H1 (cell line): ENCODE measurements at regions not wholly inside any gene's neighbourhood (a gene's known extent, or its start where the extent isn't known, plus 50 kb on each side); places are given as distances from the start of the nearest gene placed in this dataset.

ENCODE experiments used
- CTCF ChIA-PET: fragments of 300-600 bp; sonication (Branson Sonifier 250); formaldehyde crosslinking; loops from one replicate; lab custom pipeline; 2021; ENCODE audit not compliant: partially characterized antibody; lab: Charles Lee
- POLR2A ChIA-PET: fragments of 300-600 bp; sonication (Branson Sonifier 250); formaldehyde crosslinking; loops from one replicate; lab custom pipeline; 2021; ENCODE audit warnings: inconsistent platforms; ENCODE audit not compliant: partially characterized antibody; lab: Charles Lee
- DNase-seq, 2 experiments: peaks; one replicate each; pipeline versions ENCODE4 v3.0.0 to v3.0.0-alpha.2; 2010 to 2022; ENCODE audit warnings: low spot score in 2 of 2, low read depth in 1 of 2, mixed read lengths in 1 of 2
- FAIRE-seq: peaks from 2 replicates; lab custom pipeline; 2011; peaks lifted over from hg19 to GRCh38; lab: Jason Lieb, UNC
- H2AFZ ChIP-seq: 2 replicates; pipeline ENCODE4 v1.8.1; 2012; ENCODE audit warnings: low read length, inconsistent platforms
- H2AK5ac ChIP-seq: 2 replicates; pipeline ENCODE4 v1.6.1; 2013; ENCODE audit warnings: low read depth, low read length
- H2BK120ac ChIP-seq: replicated peaks from 2 replicates; pipeline ENCODE3; 2013; ENCODE audit warnings: low read depth, low read length, inconsistent platforms
- H2BK12ac ChIP-seq: 2 replicates; pipeline ENCODE4 v1.6.1; 2013; ENCODE audit warnings: low read depth, low read length
- H2BK15ac ChIP-seq: 2 replicates; pipeline ENCODE4 v1.6.1; 2013; ENCODE audit warnings: low read length
- H2BK20ac ChIP-seq: 2 replicates; pipeline ENCODE4 v1.6.1; 2013; ENCODE audit warnings: low read length
- H2BK5ac ChIP-seq: 2 replicates; pipeline ENCODE4 v1.6.1; 2013; ENCODE audit warnings: low read depth, low read length
- H3K14ac ChIP-seq: 2 replicates; pipeline ENCODE4 v1.6.1; 2013; ENCODE audit warnings: inconsistent platforms; ENCODE audit not compliant: insufficient read length
- H3K18ac ChIP-seq: 2 replicates; pipeline ENCODE4 v1.6.1; 2013; ENCODE audit warnings: low read length; ENCODE audit errors: extremely low read depth
- H3K23ac ChIP-seq: 2 replicates; pipeline ENCODE4 v1.6.1; 2013; ENCODE audit warnings: inconsistent platforms; ENCODE audit not compliant: insufficient read length
- H3K23me2 ChIP-seq: 2 replicates; pipeline ENCODE4 v1.6.1; 2013; ENCODE audit warnings: low read depth, low read length
- H3K27ac ChIP-seq: 2 replicates; pipeline ENCODE4 v1.6.1; 2011; ENCODE audit warnings: low read depth, low read length, inconsistent platforms
- H3K27me3 ChIP-seq, 4 experiments: replicated peaks in 1 of 4; 1 replicate in 1 of 4; 2 replicates in 3 of 4; pipeline versions ENCODE4 v1.6.1 to v1.8.1; 2011 to 2013; ENCODE audit warnings: low read length in 3 of 4, mild to moderate bottlenecking in 3 of 4, inconsistent platforms in 2 of 4, mixed read lengths in 2 of 4, moderate library complexity in 1 of 4; ENCODE audit not compliant: control insufficient read depth in 3 of 4, insufficient read depth in 3 of 4; ENCODE audit errors: extremely low read depth in 1 of 4
- H3K36me3 ChIP-seq, 4 experiments: 2 replicates each; pipeline versions ENCODE4 v1.6.1 to v1.8.1; 2011 to 2013; ENCODE audit warnings: mild to moderate bottlenecking in 4 of 4, low read length in 3 of 4, moderate library complexity in 2 of 4, control low read depth in 1 of 4, inconsistent platforms in 1 of 4; ENCODE audit not compliant: insufficient read depth in 4 of 4, control insufficient read depth in 2 of 4
- H3K4ac ChIP-seq: replicated peaks from 2 replicates; pipeline ENCODE3; 2013; ENCODE audit warnings: low read length, low read depth, mixed read lengths, inconsistent platforms; ENCODE audit not compliant: insufficient read length
- H3K4me1 ChIP-seq, 4 experiments: replicated peaks in 1 of 4; 1 replicate in 1 of 4; 2 replicates in 3 of 4; pipeline versions ENCODE4 v1.6.1 to v1.8.1; 2011 to 2013; ENCODE audit warnings: low read length in 3 of 4, inconsistent platforms in 2 of 4, mixed read lengths in 1 of 4; ENCODE audit not compliant: insufficient read depth in 4 of 4, control insufficient read depth in 3 of 4
- H3K4me2 ChIP-seq, 2 experiments: 2 replicates each; pipeline versions ENCODE4 v1.6.1 to v1.8.1; 2011 to 2013; ENCODE audit warnings: low read depth in 2 of 2, low read length in 2 of 2, control low read depth in 1 of 2, inconsistent platforms in 1 of 2, mild to moderate bottlenecking in 1 of 2; ENCODE audit not compliant: insufficient read depth in 1 of 2
- H3K4me3 ChIP-seq, 4 experiments: fragments of 200-600, 300-600 bp in 1 of 4; sonication (generic), shearing (Covaris generic), sonication (Bioruptor Twin) in 1 of 4; 2 replicates each; pipeline versions ENCODE4 v1.5.1 to v1.8.1; 2011 to 2016; ENCODE audit warnings: low read length in 4 of 4, low read depth in 3 of 4, control low read depth in 2 of 4, inconsistent platforms in 2 of 4, mild to moderate bottlenecking in 2 of 4, mixed read lengths in 1 of 4, moderate library complexity in 1 of 4; ENCODE audit not compliant: insufficient read depth in 2 of 4; ENCODE audit errors: extremely low read depth in 1 of 4
- H3K56ac ChIP-seq: replicated peaks from 2 replicates; pipeline ENCODE3; 2013; ENCODE audit warnings: low read depth, mild to moderate bottlenecking, mixed read lengths, low read length, inconsistent platforms; ENCODE audit not compliant: insufficient read length
- H3K79me1 ChIP-seq: 2 replicates; pipeline ENCODE4 v1.6.1; 2013; ENCODE audit warnings: low read depth, low read length, control low read depth
- H3K79me2 ChIP-seq, 2 experiments: 2 replicates each; pipeline versions ENCODE4 v1.6.1 to v1.8.1; 2012 to 2013; ENCODE audit warnings: low read length in 2 of 2, mild to moderate bottlenecking in 2 of 2, inconsistent platforms in 1 of 2; ENCODE audit not compliant: insufficient read depth in 2 of 2, control insufficient read depth in 1 of 2
- H3K9ac ChIP-seq, 4 experiments: replicated peaks in 1 of 4; 1 replicate in 1 of 4; 2 replicates in 3 of 4; pipeline versions ENCODE4 v1.6.1 to v1.8.1; 2011 to 2013; ENCODE audit warnings: low read depth in 3 of 4, low read length in 3 of 4, control low read depth in 2 of 4, mild to moderate bottlenecking in 2 of 4, moderate library complexity in 2 of 4, inconsistent platforms in 1 of 4; ENCODE audit errors: extremely low read depth in 1 of 4
- H3K9me3 ChIP-seq, 2 experiments: 2 replicates each; pipeline versions ENCODE4 v1.6.1 to v1.8.1; 2012 to 2013; ENCODE audit warnings: mild to moderate bottlenecking in 2 of 2, moderate library complexity in 2 of 2, control low read depth in 1 of 2, inconsistent platforms in 1 of 2, low read depth in 1 of 2, low read length in 1 of 2, mixed read lengths in 1 of 2; ENCODE audit not compliant: insufficient read depth in 2 of 2
- H4K20me1 ChIP-seq, 2 experiments: replicated peaks in 1 of 2; 2 replicates each; pipeline versions ENCODE3 to v1.8.1; 2011 to 2013; ENCODE audit warnings: inconsistent platforms in 2 of 2, low read length in 2 of 2, mild to moderate bottlenecking in 1 of 2; ENCODE audit not compliant: insufficient read depth in 2 of 2, control insufficient read depth in 1 of 2
- H4K5ac ChIP-seq: 2 replicates; pipeline ENCODE4 v1.6.1; 2013; ENCODE audit warnings: low read length, low read depth, mixed read lengths, inconsistent platforms; ENCODE audit not compliant: insufficient read length
- H4K8ac ChIP-seq: 2 replicates; pipeline ENCODE4 v1.8.0; 2013; ENCODE audit warnings: mild to moderate bottlenecking, moderate library complexity, low read length, inconsistent platforms; ENCODE audit not compliant: insufficient read depth; ENCODE audit errors: extremely low read depth
- H4K91ac ChIP-seq: replicated peaks from 2 replicates; pipeline ENCODE3; 2013; ENCODE audit warnings: low read length, mixed read lengths, inconsistent platforms; ENCODE audit not compliant: insufficient read length
- CBX5 ChIP-seq: fragments of 300-800, 300-1000 bp; sonication (generic); IDR thresholded peaks from 2 replicates; pipeline ENCODE4 v1.7.1; 2016; ENCODE audit warnings: antibody characterized with exemption, low read length, low read depth
- CBX8 ChIP-seq: fragments of 300-800, 300-1000 bp; sonication (generic); IDR thresholded peaks from 2 replicates; pipeline ENCODE4 v1.7.1; 2016; ENCODE audit warnings: low read depth, low read length, borderline replicate concordance
- CHD1 ChIP-seq: IDR thresholded peaks from 2 replicates; pipeline ENCODE4 v1.6.1; 2012; ENCODE audit warnings: low read depth, low read length, improper control_type of control experiment
- CTBP2 ChIP-seq: IDR thresholded peaks from 2 replicates; pipeline ENCODE4 v1.7.0; 2011; ENCODE audit warnings: borderline replicate concordance, mild to moderate bottlenecking, moderate library complexity, mixed read lengths, low read length; ENCODE audit not compliant: insufficient read depth, insufficient read length
- FOSL1 ChIP-seq: IDR thresholded peaks from 2 replicates; pipeline ENCODE4 v1.6.1; 2011; ENCODE audit warnings: mild to moderate bottlenecking, low read depth, low read length, moderate library complexity; ENCODE audit not compliant: insufficient read depth
- GABPA ChIP-seq: IDR thresholded peaks from 2 replicates; pipeline ENCODE4 v1.6.1; 2011; ENCODE audit warnings: mild to moderate bottlenecking, low read length, moderate library complexity, borderline replicate concordance; ENCODE audit not compliant: insufficient read depth
- HDAC6 ChIP-seq: IDR thresholded peaks from one replicate; pipeline ENCODE4 v1.7.1; 2012; ENCODE audit warnings: low read depth, mild to moderate bottlenecking, inconsistent platforms, low read length, moderate library complexity
- KDM5A ChIP-seq: fragments of 200-600 bp; IDR thresholded peaks from 2 replicates; pipeline ENCODE4 v1.7.1; 2012; ENCODE audit warnings: mild to moderate bottlenecking, low read length, inconsistent platforms, mixed read lengths
- NANOG ChIP-seq: IDR thresholded peaks from 2 replicates; pipeline ENCODE4 v1.6.1; 2011; ENCODE audit warnings: low read length, low read depth, mild to moderate bottlenecking, inconsistent platforms; ENCODE audit not compliant: insufficient read depth, poor library complexity, severe bottlenecking
- RNF2 ChIP-seq: fragments of 200-900, 300-1000 bp; sonication (generic); IDR thresholded peaks from 2 replicates; pipeline ENCODE4 v1.7.1; 2016; ENCODE audit warnings: borderline replicate concordance, low read depth, mild to moderate bottlenecking, antibody characterized with exemption, low read length; ENCODE audit not compliant: poor library complexity, severe bottlenecking; ENCODE audit errors: missing control alignments
- SIRT6 ChIP-seq: IDR thresholded peaks from one replicate; pipeline ENCODE4 v1.7.1; 2012; ENCODE audit warnings: low read length, inconsistent platforms
- USF2 ChIP-seq: IDR thresholded peaks from 2 replicates; pipeline ENCODE4 v1.6.1; 2011; ENCODE audit warnings: low read length, improper control_type of control experiment
- YY1 ChIP-seq: IDR thresholded peaks from 2 replicates; pipeline ENCODE4 v1.6.1; 2011; ENCODE audit warnings: low read depth, mild to moderate bottlenecking, low read length
- WGBS, 2 experiments: shearing (Covaris generic) in 1 of 2; methylation state at CpG; one replicate each; pipeline versions ENCODE4 v1.1.6 to v1.1.7; 2013 to 2015; ENCODE audit warnings: low lambda C conversion rate in 2 of 2, mixed read lengths in 2 of 2, inconsistent platforms in 1 of 2, low coverage in 1 of 2, missing lambda C conversion rate in 1 of 2; ENCODE audit not compliant: insufficient replicate concordance in 2 of 2, insufficient coverage in 1 of 2, insufficient read length in 1 of 2; ENCODE audit errors: extremely low coverage in 1 of 2, missing lambda C conversion rate in 1 of 2; 5-methylcytosine and 5-hydroxymethylcytosine counted together

- no peaks in the 10 kb centered on the region for H3K23me2 ChIP-seq
- H2AK5ac ChIP-seq = no peak overlapping the region
- no peak overlapping the region for H3K14ac ChIP-seq
- no peak overlapping the region for H3K56ac ChIP-seq
- WGBS, 2 experiments = 89% methylated on average over 1 of the region's 1 CpG; no CpG with 5 or more reads in 1 of the 2 experiments
- no peak overlapping the region for H3K4me2 ChIP-seq
- peaks cover 0 to 2% (median 0%) of the 10 kb centered on the region in 4 experiments; a peak in 1 of 7 replicates for H3K4me1 ChIP-seq
- no peak overlapping the region for H2BK12ac ChIP-seq
- no peak overlapping the region for H2BK120ac ChIP-seq
- no peak overlapping the region for H2BK15ac ChIP-seq
- no peak overlapping the region for H3K23ac ChIP-seq
- H2BK20ac ChIP-seq = no peak overlapping the region
- DNase-seq (no peak), FAIRE-seq (no peak)
- H3K79me2 ChIP-seq = no peaks in the 10 kb centered on the region
- no peak overlapping the region for H4K91ac ChIP-seq
- H2BK5ac ChIP-seq = no peak overlapping the region
- no peak overlapping the region for H3K4me3 ChIP-seq
- H3K9ac ChIP-seq = no peak overlapping the region
- no peak overlapping the region for H3K18ac ChIP-seq
- ChIA-PET POLR2A (interaction anchor here (1.0 kb wide), 1 partner anchor 51 kb away, joined by 3 read pairs; no protein-coding TSS in a partner anchor), CTCF (interaction anchor here (1.2 kb wide), 1 partner anchor 11 kb away, joined by 4 read pairs; no protein-coding TSS in a partner anchor)
- H3K4ac ChIP-seq = no peak overlapping the region
- no peaks in the 10 kb centered on the region for H4K20me1 ChIP-seq
- H3K36me3 ChIP-seq = no peaks in the 10 kb centered on the region
- no peak overlapping the region for H2AFZ ChIP-seq
- H3K9me3 ChIP-seq = no peaks in the 10 kb centered on the region
- H3K27me3 ChIP-seq = no peaks in the 10 kb centered on the region
- no peak overlapping the region for H4K5ac ChIP-seq
- no peak overlapping the region for H4K8ac ChIP-seq
- H3K27ac ChIP-seq = no peak overlapping the region
- H3K79me1 ChIP-seq = no peaks in the 10 kb centered on the region
- TF ChIP-seq CBX5 (no peak), YY1 (no peak), HDAC6 (no peak), KDM5A (no peak), CTBP2 (no peak), SIRT6 (no peak), CBX8 (no peak), FOSL1 (no peak), USF2 (no peak), RNF2 (no peak), NANOG (no peak), CHD1 (no peak), GABPA (no peak)
Observed at GRCh38 chr6:77318256-77318655, 145.0 kb downstream of the HTR1B start.
